ENCODE measurements at regions not wholly inside any gene's neighbourhood (a gene's known extent, or its start where the extent isn't known, plus 50 kb on each side); places are given as distances from the start of the nearest gene placed in this dataset.

DNA sequence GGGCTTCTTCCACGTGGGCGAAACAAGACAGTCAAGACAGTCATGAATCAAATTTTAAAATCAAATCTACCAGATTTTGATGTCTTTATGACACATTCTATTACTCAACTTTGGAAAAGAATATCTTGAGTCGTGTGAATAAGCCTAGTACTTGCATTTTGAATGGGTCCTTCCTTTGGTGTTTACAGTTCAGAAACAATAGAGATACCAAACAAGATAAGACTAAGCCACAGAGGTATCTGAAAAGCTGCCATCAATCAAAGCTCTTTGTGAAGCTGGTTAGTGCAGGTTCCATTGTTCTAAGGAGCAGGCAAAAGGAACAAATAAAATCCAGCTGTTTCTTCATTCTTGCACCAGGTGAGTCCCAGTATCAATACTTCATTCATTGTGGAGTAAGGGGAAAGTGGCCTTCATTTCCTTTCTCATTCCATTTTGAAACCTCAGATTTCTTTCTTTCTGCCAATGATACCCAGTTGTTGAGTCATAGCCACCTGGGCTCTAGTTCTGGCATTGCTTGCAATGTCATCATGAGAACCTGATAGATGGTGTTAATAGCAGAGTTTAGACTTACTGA, 151.7 kb upstream of the L3MBTL4 start:
- Histone ChIP-seq H3K9me2 (ENCODE audit: insufficient read depth, low read length) (no peaks in the 10 kb centered on the region), H3K4me3 (ENCODE audit: low read depth, low read length, poor library complexity, severe bottlenecking) (no peak overlapping the region), H3K4me1 (ENCODE audit: insufficient read depth, low read length, poor library complexity, severe bottlenecking) (no peaks in the 10 kb centered on the region), H3K9me3 (ENCODE audit: low read length) (no peaks in the 10 kb centered on the region), H3K4me2 (ENCODE audit: low read length) (no peak overlapping the region), H3K79me2 (ENCODE audit: insufficient read depth, low read depth, low read length) (no peaks in the 10 kb centered on the region), H2AFZ (ENCODE audit: low read length) (no peak overlapping the region), H3K27ac (ENCODE audit: low read depth, low read length, poor library complexity, severe bottlenecking) (no peak overlapping the region), H3K36me3 (ENCODE audit: insufficient read depth, low read length) (no peaks in the 10 kb centered on the region), H4K20me1 (ENCODE audit: insufficient read depth, low read length) (no peaks in the 10 kb centered on the region)
- ChIA-PET CTCF (ENCODE audit: unreplicated experiment) (no interaction called here), POLR2A (no interaction called here)
- no peak for TF ChIP-seq EZH2phosphoT487 (IDR thresholded peaks at IDR 0.05; ENCODE audit: borderline replicate concordance, low read depth, low read length)
- TF ChIP-seq, protein P1, sequence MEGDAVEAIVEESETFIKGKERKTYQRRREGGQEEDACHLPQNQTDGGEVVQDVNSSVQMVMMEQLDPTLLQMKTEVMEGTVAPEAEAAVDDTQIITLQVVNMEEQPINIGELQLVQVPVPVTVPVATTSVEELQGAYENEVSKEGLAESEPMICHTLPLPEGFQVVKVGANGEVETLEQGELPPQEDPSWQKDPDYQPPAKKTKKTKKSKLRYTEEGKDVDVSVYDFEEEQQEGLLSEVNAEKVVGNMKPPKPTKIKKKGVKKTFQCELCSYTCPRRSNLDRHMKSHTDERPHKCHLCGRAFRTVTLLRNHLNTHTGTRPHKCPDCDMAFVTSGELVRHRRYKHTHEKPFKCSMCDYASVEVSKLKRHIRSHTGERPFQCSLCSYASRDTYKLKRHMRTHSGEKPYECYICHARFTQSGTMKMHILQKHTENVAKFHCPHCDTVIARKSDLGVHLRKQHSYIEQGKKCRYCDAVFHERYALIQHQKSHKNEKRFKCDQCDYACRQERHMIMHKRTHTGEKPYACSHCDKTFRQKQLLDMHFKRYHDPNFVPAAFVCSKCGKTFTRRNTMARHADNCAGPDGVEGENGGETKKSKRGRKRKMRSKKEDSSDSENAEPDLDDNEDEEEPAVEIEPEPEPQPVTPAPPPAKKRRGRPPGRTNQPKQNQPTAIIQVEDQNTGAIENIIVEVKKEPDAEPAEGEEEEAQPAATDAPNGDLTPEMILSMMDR (conservative IDR thresholded peaks at IDR 0.05; ENCODE audit: low read length) = no peak
- intact Hi-C loops (cut with micrococcal nuclease; ENCODE audit: unreplicated experiment) = no loop called here
- DNase-seq (ENCODE audit: low spot score) = no peak
- no TSS peak for BruUV-seq (replicated peaks)

GRCh38 chr18:6569813-6570212, 155.1 kb upstream of the L3MBTL4 start:
- intact Hi-C loops (cut with micrococcal nuclease; ENCODE audit: unreplicated experiment) = no loop called here
- Histone ChIP-seq H3K4me3 (ENCODE audit: low read depth, low read length, poor library complexity, severe bottlenecking) (no peak overlapping the region), H3K4me1 (ENCODE audit: insufficient read depth, low read length, poor library complexity, severe bottlenecking) (no peaks in the 10 kb centered on the region), H4K20me1 (ENCODE audit: insufficient read depth, low read length) (no peaks in the 10 kb centered on the region), H3K27ac (ENCODE audit: low read depth, low read length, poor library complexity, severe bottlenecking) (no peak overlapping the region), H3K9me3 (ENCODE audit: low read length) (no peaks in the 10 kb centered on the region), H3K79me2 (ENCODE audit: insufficient read depth, low read depth, low read length) (no peaks in the 10 kb centered on the region), H3K4me2 (ENCODE audit: low read length) (no peak overlapping the region), H3K9me2 (ENCODE audit: insufficient read depth, low read length) (no peaks in the 10 kb centered on the region), H3K36me3 (ENCODE audit: insufficient read depth, low read length) (no peaks in the 10 kb centered on the region), H2AFZ (ENCODE audit: low read length) (no peak overlapping the region)
- no peak for DNase-seq (ENCODE audit: low spot score)
- BruUV-seq (replicated peaks) = no TSS peak
- POLR2A ChIA-PET = no interaction called here
- no peak for TF ChIP-seq EZH2phosphoT487 (IDR thresholded peaks at IDR 0.05; ENCODE audit: borderline replicate concordance, low read depth, low read length)
- TF ChIP-seq, protein P1 (conservative IDR thresholded peaks at IDR 0.05; ENCODE audit: low read length) = no peak
- CTCF ChIA-PET (ENCODE audit: unreplicated experiment) = no interaction called here

GRCh38 chr18:6570581-6571238, 156.0 kb upstream of the L3MBTL4 start:
- Histone ChIP-seq H3K9me2 (ENCODE audit: insufficient read depth, low read length) (no peaks in the 10 kb centered on the region), H2AFZ (ENCODE audit: low read length) (no peak overlapping the region), H3K9me3 (ENCODE audit: low read length) (no peaks in the 10 kb centered on the region), H3K27ac (ENCODE audit: low read depth, low read length, poor library complexity, severe bottlenecking) (no peak overlapping the region), H3K79me2 (ENCODE audit: insufficient read depth, low read depth, low read length) (no peaks in the 10 kb centered on the region), H3K4me3 (ENCODE audit: low read depth, low read length, poor library complexity, severe bottlenecking) (no peak overlapping the region), H3K36me3 (ENCODE audit: insufficient read depth, low read length) (no peaks in the 10 kb centered on the region), H4K20me1 (ENCODE audit: insufficient read depth, low read length) (no peaks in the 10 kb centered on the region), H3K4me2 (ENCODE audit: low read length) (no peak overlapping the region), H3K4me1 (ENCODE audit: insufficient read depth, low read length, poor library complexity, severe bottlenecking) (no peaks in the 10 kb centered on the region)
- TF ChIP-seq, protein P1 (conservative IDR thresholded peaks at IDR 0.05; ENCODE audit: low read length) = no peak
- TF ChIP-seq EZH2phosphoT487 (IDR thresholded peaks at IDR 0.05; ENCODE audit: borderline replicate concordance, low read depth, low read length) = no peak
- CTCF ChIA-PET (ENCODE audit: unreplicated experiment) = no interaction called here
- POLR2A ChIA-PET = no interaction called here
- no TSS peak for BruUV-seq (replicated peaks)
- no peak for DNase-seq (ENCODE audit: low spot score)
- intact Hi-C loops (cut with micrococcal nuclease; ENCODE audit: unreplicated experiment) = no loop called here
